Raji (cell line): ENCODE measurements at regions not wholly inside any gene's neighbourhood (a gene's known extent, or its start where the extent isn't known, plus 50 kb on each side); places are given as distances from the start of the nearest gene placed in this dataset.

Experiments
- POLR2A ChIP-seq: IDR thresholded peaks from 2 replicates; pipeline ENCODE4 v1.6.1; 2011; ENCODE audit warnings: low read depth, low read length, control low read depth; ENCODE audit not compliant: insufficient read depth

GRCh38 chr7:25858525-25859411 is 293.2 kb upstream of the NFE2L3 start:
- TF ChIP-seq POLR2A: no peak

GRCh38 chr7:25859412-25860274 is 292.4 kb upstream of the NFE2L3 start:
- no peak for TF ChIP-seq POLR2A

- TF ChIP-seq POLR2A: no peak
Observed at GRCh38 chr7:25860275-25861163, 291.5 kb upstream of the NFE2L3 start.

GRCh38 chr7:25861164-25861496 is 290.9 kb upstream of the NFE2L3 start:
- TF ChIP-seq POLR2A: no peak

- TF ChIP-seq POLR2A: peak; percentile 56
Observed at GRCh38 chr7:25861601-25862260, 290.3 kb upstream of the NFE2L3 start.

- peak; percentile 51; the same call in 1 of the 2 replicates for TF ChIP-seq POLR2A
Observed at GRCh38 chr7:25862261-25863004, 289.6 kb upstream of the NFE2L3 start.

- TF ChIP-seq POLR2A: no peak
Observed at GRCh38 chr7:25863005-25863728, 288.8 kb upstream of the NFE2L3 start.

GRCh38 chr7:25863729-25864110 is 288.3 kb upstream of the NFE2L3 start:
- no peak for TF ChIP-seq POLR2A

GRCh38 chr7:25864511-25864910 is 287.5 kb upstream of the NFE2L3 start:
- no peak for TF ChIP-seq POLR2A

- TF ChIP-seq POLR2A: no peak
Observed at GRCh38 chr7:25864943-25865751, 286.9 kb upstream of the NFE2L3 start.

GRCh38 chr7:25868509-25868908 is 283.5 kb upstream of the NFE2L3 start:
- no peak for TF ChIP-seq POLR2A

GRCh38 chr7:25870574-25870973 is 281.4 kb upstream of the NFE2L3 start:
- TF ChIP-seq POLR2A: no peak
